Hepatocyte (in vitro differentiated cells): ENCODE measurements at regions not wholly inside any gene's neighbourhood (a gene's known extent, or its start where the extent isn't known, plus 50 kb on each side); places are given as distances from the start of the nearest gene placed in this dataset.

ENCODE experiments used
- DNase-seq: peaks from one replicate; pipeline ENCODE4 v3.0.0-alpha.2; 2016; ENCODE audit warnings: low spot score
- H2AFZ ChIP-seq: fragments of 200-600 bp; sonication (generic); 2 replicates; pipeline ENCODE4 v1.6.0; 2016; ENCODE audit warnings: antibody characterized with exemption, mild to moderate bottlenecking
- H3K27ac ChIP-seq: fragments of 200-600 bp; sonication (generic); 2 replicates; pipeline ENCODE4 v1.5.1; 2016; ENCODE audit warnings: mild to moderate bottlenecking
- H3K27me3 ChIP-seq: fragments of 200-600 bp; sonication (generic); 2 replicates; pipeline ENCODE4 v1.6.1; 2016
- H3K36me3 ChIP-seq: fragments of 200-600 bp; sonication (generic); replicated peaks from 2 replicates; pipeline ENCODE4 v1.5.1; 2016; ENCODE audit warnings: low read depth; ENCODE audit not compliant: insufficient read depth
- H3K4me1 ChIP-seq: fragments of 200-600 bp; sonication (generic); 2 replicates; pipeline ENCODE4 v1.5.1; 2016; ENCODE audit warnings: mild to moderate bottlenecking, moderate library complexity; ENCODE audit not compliant: insufficient read depth
- H3K4me2 ChIP-seq: fragments of 200-600 bp; sonication (generic); 2 replicates; pipeline ENCODE4 v1.6.0; 2016
- H3K4me3 ChIP-seq: fragments of 200-600 bp; sonication (generic); 2 replicates; pipeline ENCODE4 v1.5.1; 2016; ENCODE audit warnings: mild to moderate bottlenecking
- H3K79me2 ChIP-seq: fragments of 200-600 bp; sonication (generic); 2 replicates; pipeline ENCODE4 v1.6.0; 2017; ENCODE audit warnings: mild to moderate bottlenecking
- H3K9me2 ChIP-seq: fragments of 200-600 bp; sonication (generic); replicated peaks from 2 replicates; pipeline ENCODE4 v1.6.0; 2017; ENCODE audit warnings: mild to moderate bottlenecking; ENCODE audit not compliant: insufficient read depth
- H3K9me3 ChIP-seq: fragments of 200-600 bp; sonication (generic); 2 replicates; pipeline ENCODE4 v1.5.1; 2016; ENCODE audit warnings: low read depth, mild to moderate bottlenecking
- H4K20me1 ChIP-seq: fragments of 200-600 bp; sonication (generic); 2 replicates; pipeline ENCODE4 v1.6.0; 2016; ENCODE audit warnings: mild to moderate bottlenecking; ENCODE audit not compliant: insufficient read depth, poor library complexity, severe bottlenecking
- EZH2 ChIP-seq: fragments of 200-600 bp; sonication (generic); IDR thresholded peaks from 2 replicates; pipeline ENCODE4 v1.6.1; 2016; ENCODE audit warnings: antibody characterized with exemption, mild to moderate bottlenecking, borderline replicate concordance
- EZH2phosphoT487 ChIP-seq: fragments of 200-600 bp; sonication (generic); IDR thresholded peaks from one replicate; pipeline ENCODE4 v1.6.1; 2018; ENCODE audit warnings: antibody characterized with exemption, mild to moderate bottlenecking, low read depth, moderate library complexity; ENCODE audit not compliant: unreplicated experiment, severe bottlenecking
- WGBS: methylation state at CpG from one replicate; pipeline ENCODE4 v1.1.6; 2016; ENCODE audit warnings: low lambda C conversion rate; ENCODE audit errors: missing lambda C conversion rate; 5-methylcytosine and 5-hydroxymethylcytosine counted together
- TF ChIP-seq, protein P1 (sequence below): fragments of 200-600 bp; sonication (generic); IDR thresholded peaks from 2 replicates; pipeline ENCODE4 v1.5.1; 2016; ENCODE audit warnings: antibody characterized with exemption, mild to moderate bottlenecking; ENCODE audit not compliant: poor library complexity

DNA sequence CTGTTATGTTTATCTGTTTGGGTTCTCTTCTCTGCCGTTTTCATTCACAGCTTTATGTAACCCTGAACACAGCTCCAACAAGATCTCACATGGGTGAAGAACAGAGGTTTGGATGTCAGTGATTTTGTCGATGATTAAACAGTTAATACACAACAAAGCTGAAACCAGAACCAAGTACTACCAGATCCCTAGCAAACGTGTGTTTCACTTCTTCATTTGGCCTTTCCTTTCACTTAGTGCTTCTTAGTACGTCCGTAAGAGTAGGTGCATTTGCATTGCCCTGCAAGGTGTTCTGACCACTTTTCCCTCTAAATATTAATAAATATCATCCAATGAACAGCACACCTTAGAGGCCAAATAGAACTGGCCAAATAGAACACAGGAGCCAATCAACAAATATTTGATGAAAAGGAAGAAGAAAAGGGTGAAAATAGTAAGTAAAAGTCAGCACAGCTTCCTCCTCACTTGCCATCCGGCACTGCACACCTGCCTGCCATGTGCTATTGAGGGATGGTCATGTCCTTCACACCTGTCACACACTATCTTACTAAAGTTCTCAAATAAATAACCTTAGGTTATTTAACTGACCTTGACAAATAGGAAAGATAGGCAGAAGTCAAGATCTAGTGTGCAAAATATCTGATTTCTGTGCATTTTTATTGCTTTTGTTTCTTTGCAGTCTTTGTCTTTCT lies 252.6 kb upstream of the ANKRD30A start:
- Histone ChIP-seq H3K79me2 (no peaks in the 10 kb centered on the region), H3K4me3 (no peak overlapping the region), H4K20me1 (no peaks in the 10 kb centered on the region), H3K27me3 (no peaks in the 10 kb centered on the region), H3K36me3 (no peaks in the 10 kb centered on the region), H3K27ac (no peak overlapping the region), H3K9me2 (no peaks in the 10 kb centered on the region), H3K4me1 (no peaks in the 10 kb centered on the region), H3K4me2 (no peak overlapping the region), H2AFZ (no peak overlapping the region), H3K9me3 (no peaks in the 10 kb centered on the region)
- TF ChIP-seq EZH2 (no peak), EZH2phosphoT487 (no peak)
- TF ChIP-seq, protein P1, sequence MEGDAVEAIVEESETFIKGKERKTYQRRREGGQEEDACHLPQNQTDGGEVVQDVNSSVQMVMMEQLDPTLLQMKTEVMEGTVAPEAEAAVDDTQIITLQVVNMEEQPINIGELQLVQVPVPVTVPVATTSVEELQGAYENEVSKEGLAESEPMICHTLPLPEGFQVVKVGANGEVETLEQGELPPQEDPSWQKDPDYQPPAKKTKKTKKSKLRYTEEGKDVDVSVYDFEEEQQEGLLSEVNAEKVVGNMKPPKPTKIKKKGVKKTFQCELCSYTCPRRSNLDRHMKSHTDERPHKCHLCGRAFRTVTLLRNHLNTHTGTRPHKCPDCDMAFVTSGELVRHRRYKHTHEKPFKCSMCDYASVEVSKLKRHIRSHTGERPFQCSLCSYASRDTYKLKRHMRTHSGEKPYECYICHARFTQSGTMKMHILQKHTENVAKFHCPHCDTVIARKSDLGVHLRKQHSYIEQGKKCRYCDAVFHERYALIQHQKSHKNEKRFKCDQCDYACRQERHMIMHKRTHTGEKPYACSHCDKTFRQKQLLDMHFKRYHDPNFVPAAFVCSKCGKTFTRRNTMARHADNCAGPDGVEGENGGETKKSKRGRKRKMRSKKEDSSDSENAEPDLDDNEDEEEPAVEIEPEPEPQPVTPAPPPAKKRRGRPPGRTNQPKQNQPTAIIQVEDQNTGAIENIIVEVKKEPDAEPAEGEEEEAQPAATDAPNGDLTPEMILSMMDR = no peak
- DNase-seq = no peak
- 80% methylated on average over 6 of the region's 6 CpGs for WGBS

DNA sequence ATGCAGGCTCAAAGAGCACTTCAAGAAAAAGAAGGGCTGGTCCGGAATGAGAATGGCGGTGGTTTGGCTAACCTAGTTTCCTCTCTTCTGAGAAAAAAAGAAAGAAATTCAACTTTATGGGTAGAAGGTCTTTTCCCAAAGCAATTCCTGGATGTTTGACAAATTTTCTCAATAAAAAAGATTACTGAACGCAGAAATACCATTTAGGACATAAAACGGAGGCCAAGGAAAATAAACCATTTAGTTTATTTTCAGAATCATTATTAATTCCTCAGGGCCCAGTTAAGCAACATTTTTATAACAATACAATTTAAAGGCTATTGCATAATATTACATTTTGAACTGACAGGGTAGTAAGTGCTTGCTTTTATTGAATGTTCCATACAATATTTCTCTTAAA lies 284.6 kb upstream of the ANKRD30A start:
- Histone ChIP-seq H3K9me2 (no peaks in the 10 kb centered on the region), H3K4me2 (no peak overlapping the region), H2AFZ (no peak overlapping the region), H3K4me3 (no peak overlapping the region), H3K27ac (no peak overlapping the region), H3K79me2 (no peaks in the 10 kb centered on the region), H3K27me3 (no peaks in the 10 kb centered on the region), H3K36me3 (no peaks in the 10 kb centered on the region), H3K9me3 (no peaks in the 10 kb centered on the region), H3K4me1 (no peaks in the 10 kb centered on the region), H4K20me1 (no peaks in the 10 kb centered on the region)
- WGBS = 77% methylated on average over 4 of the region's 4 CpGs
- no peak for DNase-seq
- TF ChIP-seq EZH2 (no peak), EZH2phosphoT487 (no peak)
- TF ChIP-seq, protein P1 = no peak

DNA sequence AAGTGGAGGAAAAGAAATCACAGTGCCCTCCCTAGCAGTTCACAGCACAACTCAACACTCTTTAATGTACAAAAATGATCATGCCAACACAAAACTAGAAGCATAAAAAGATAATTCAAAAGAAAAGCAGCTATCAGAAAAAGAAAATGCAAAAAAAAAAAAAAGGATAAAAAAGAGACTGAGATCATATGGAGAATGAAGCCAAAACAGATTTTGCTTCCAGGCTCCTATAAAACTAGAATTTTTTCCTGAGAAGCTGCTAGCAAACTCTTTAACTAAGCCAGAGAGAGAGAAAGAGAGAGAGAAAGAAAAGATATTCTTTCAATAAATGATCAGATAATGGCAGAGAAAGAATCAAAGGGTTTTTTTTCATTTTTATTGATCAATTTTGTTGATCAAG lies 288.0 kb upstream of the ANKRD30A start:
- DNase-seq = no peak
- Histone ChIP-seq H3K79me2 (no peaks in the 10 kb centered on the region), H3K9me2 (no peaks in the 10 kb centered on the region), H3K27ac (no peak overlapping the region), H3K9me3 (no peaks in the 10 kb centered on the region), H3K36me3 (no peaks in the 10 kb centered on the region), H3K4me1 (no peaks in the 10 kb centered on the region), H3K4me3 (no peak overlapping the region), H3K4me2 (no peak overlapping the region), H4K20me1 (no peaks in the 10 kb centered on the region), H2AFZ (no peak overlapping the region), H3K27me3 (no peaks in the 10 kb centered on the region)
- TF ChIP-seq EZH2 = no peak

DNA sequence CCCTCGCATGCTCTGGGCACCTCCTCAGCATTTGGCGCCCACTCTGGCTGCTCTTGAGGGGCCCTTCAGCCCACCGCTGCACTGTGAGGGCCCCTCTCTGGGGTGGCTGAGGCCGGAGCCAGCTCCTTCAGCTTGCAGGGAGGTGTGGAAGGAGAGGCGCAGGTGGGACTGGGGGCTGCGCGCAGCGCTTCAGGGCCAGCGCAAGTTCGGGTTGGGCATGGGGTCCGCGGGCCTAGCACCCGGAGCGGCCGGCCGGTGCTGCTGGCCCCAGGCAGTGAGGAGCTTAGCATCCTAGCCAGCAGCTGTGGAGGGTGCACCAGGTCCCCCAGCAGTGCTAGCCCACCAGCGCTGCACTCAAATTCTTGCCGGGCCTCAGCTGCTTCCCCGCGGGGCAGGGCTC lies 305.6 kb upstream of the ANKRD30A start:
- over 99% methylated on average over 16 of the region's 20 CpGs for WGBS
- Histone ChIP-seq H3K27ac (no peak overlapping the region), H3K27me3 (no peaks in the 10 kb centered on the region), H3K9me2 (no peaks in the 10 kb centered on the region), H3K36me3 (no peaks in the 10 kb centered on the region), H4K20me1 (no peaks in the 10 kb centered on the region), H3K9me3 (no peaks in the 10 kb centered on the region), H2AFZ (no peak overlapping the region), H3K4me1 (no peaks in the 10 kb centered on the region), H3K4me2 (no peak overlapping the region), H3K79me2 (no peaks in the 10 kb centered on the region), H3K4me3 (no peak overlapping the region)
- DNase-seq = no peak
- TF ChIP-seq EZH2phosphoT487 (no peak), EZH2 (no peak)
- TF ChIP-seq, protein P1 = no peak
